IMR-90 (cell line): ENCODE measurements at regions not wholly inside any gene's neighbourhood (a gene's known extent, or its start where the extent isn't known, plus 50 kb on each side); places are given as distances from the start of the nearest gene placed in this dataset.

Source experiments
- ATAC-seq: fragments of 200-7000 bp; cut with Tn5 transposase; 2 replicates; pipeline ENCODE4 v1.9.1; 2020; ENCODE audit warnings: low read depth, mild to moderate bottlenecking, moderate library complexity
- BruUV-seq: library from RNA; stranded (reverse); fragments of 400-500 nt; replicated peaks from 2 replicates; lab custom pipeline; 2021; lab: Mats Ljungman, UMichigan
- CTCF ChIA-PET: fragments of 300-600 bp; formaldehyde crosslinking; extraction: SDS; loops from one replicate; lab custom pipeline; 2021; ENCODE audit warnings: antibody characterized with exemption; lab: Yijun Ruan, JAX
- POLR2A ChIA-PET: fragments of 300-600 bp; sonication (Branson Sonifier 250); formaldehyde crosslinking; loops from one replicate; lab custom pipeline; 2022; ENCODE audit warnings: antibody characterized with exemption; ENCODE audit not compliant: unreplicated experiment; lab: Charles Lee
- DNase-seq: peaks from one replicate; pipeline ENCODE4 v3.0.0; 2013
- H2AFZ ChIP-seq: replicated peaks from 2 replicates; pipeline ENCODE3; 2013; ENCODE audit warnings: low read length, mild to moderate bottlenecking; ENCODE audit not compliant: poor library complexity
- H2AK5ac ChIP-seq: 2 replicates; pipeline ENCODE4 v1.6.1; 2013; ENCODE audit warnings: low read depth, low read length, inconsistent platforms
- H2AK9ac ChIP-seq: replicated peaks from 2 replicates; pipeline ENCODE3; 2013; ENCODE audit warnings: mild to moderate bottlenecking, low read depth, low read length, moderate library complexity; ENCODE audit not compliant: poor library complexity
- H2BK120ac ChIP-seq: 2 replicates; pipeline ENCODE4 v1.6.1; 2013; ENCODE audit warnings: low read depth, low read length, inconsistent platforms
- H2BK15ac ChIP-seq: 3 replicates; pipeline ENCODE4 v1.6.1; 2013; ENCODE audit warnings: low read depth, low read length, inconsistent platforms
- H2BK20ac ChIP-seq: 2 replicates; pipeline ENCODE4 v1.6.1; 2013; ENCODE audit warnings: low read depth, mild to moderate bottlenecking, inconsistent platforms, low read length, moderate library complexity
- H2BK5ac ChIP-seq: 2 replicates; pipeline ENCODE4 v1.6.1; 2013; ENCODE audit warnings: mild to moderate bottlenecking, low read depth, low read length, inconsistent platforms; ENCODE audit not compliant: poor library complexity, severe bottlenecking
- H3K14ac ChIP-seq: replicated peaks from 2 replicates; pipeline ENCODE4 v1.6.1; 2013; ENCODE audit warnings: low read depth, low read length, inconsistent platforms
- H3K18ac ChIP-seq: 2 replicates; pipeline ENCODE4 v1.6.1; 2013; ENCODE audit warnings: low read depth, low read length, control low read depth
- H3K23ac ChIP-seq: 2 replicates; pipeline ENCODE4 v1.6.1; 2013; ENCODE audit warnings: low read depth, low read length, inconsistent platforms
- H3K27ac ChIP-seq: 2 replicates; pipeline ENCODE4 v1.5.1; 2013; ENCODE audit warnings: mild to moderate bottlenecking, control low read depth, low read length; ENCODE audit not compliant: insufficient read depth
- H3K27me3 ChIP-seq: 2 replicates; pipeline ENCODE4 v1.6.1; 2013; ENCODE audit warnings: low read length; ENCODE audit not compliant: control insufficient read depth, insufficient read depth
- H3K36me3 ChIP-seq: 2 replicates; pipeline ENCODE4 v1.6.1; 2013; ENCODE audit warnings: low read length, mixed read lengths; ENCODE audit not compliant: control insufficient read depth, insufficient read depth
- H3K4ac ChIP-seq: 2 replicates; pipeline ENCODE4 v1.6.1; 2013; ENCODE audit warnings: low read depth, low read length, inconsistent platforms
- H3K4me1 ChIP-seq: 2 replicates; pipeline ENCODE4 v1.6.1; 2013; ENCODE audit warnings: low read length, mixed read lengths; ENCODE audit not compliant: control insufficient read depth, insufficient read depth
- H3K4me2 ChIP-seq: 2 replicates; pipeline ENCODE4 v1.6.1; 2013; ENCODE audit warnings: low read depth, mild to moderate bottlenecking, control low read depth, low read length, moderate library complexity
- H3K4me3 ChIP-seq: 2 replicates; pipeline ENCODE4 v1.5.1; 2013; ENCODE audit warnings: low read depth, mild to moderate bottlenecking, control low read depth, low read length, moderate library complexity; ENCODE audit not compliant: insufficient read depth
- H3K56ac ChIP-seq: 2 replicates; pipeline ENCODE4 v1.6.1; 2013; ENCODE audit warnings: low read length, inconsistent platforms; ENCODE audit not compliant: insufficient read depth; ENCODE audit errors: extremely low read depth
- H3K79me1 ChIP-seq, 2 experiments: 2 replicates each; pipeline ENCODE4 v1.6.1; 2013; ENCODE audit warnings: low read length in 2 of 2, inconsistent platforms in 1 of 2, low read depth in 1 of 2
- H3K9ac ChIP-seq: 2 replicates; pipeline ENCODE4 v1.6.1; 2013; ENCODE audit warnings: low read depth, low read length, control low read depth
- H3K9me1 ChIP-seq: 2 replicates; pipeline ENCODE4 v1.6.1; 2013; ENCODE audit warnings: low read length, inconsistent platforms; ENCODE audit not compliant: insufficient read depth
- H3K9me3 ChIP-seq: 2 replicates; pipeline ENCODE4 v1.6.1; 2013; ENCODE audit warnings: low read length; ENCODE audit not compliant: control insufficient read depth, insufficient read depth
- H4K20me1 ChIP-seq: 2 replicates; pipeline ENCODE4 v1.6.1; 2013; ENCODE audit warnings: low read length, inconsistent platforms; ENCODE audit not compliant: insufficient read depth
- H4K5ac ChIP-seq: 2 replicates; pipeline ENCODE4 v1.6.1; 2013; ENCODE audit warnings: mild to moderate bottlenecking, low read depth, low read length, control low read depth
- H4K8ac ChIP-seq, 2 experiments: 2 replicates each; pipeline ENCODE4 v1.6.1; 2013; ENCODE audit warnings: low read depth in 2 of 2, low read length in 2 of 2, control low read depth in 1 of 2, inconsistent platforms in 1 of 2
- H4K91ac ChIP-seq: 2 replicates; pipeline ENCODE4 v1.6.1; 2013; ENCODE audit warnings: low read depth, low read length, inconsistent platforms; ENCODE audit not compliant: insufficient read depth
- CEBPB ChIP-seq: IDR thresholded peaks from 2 replicates; pipeline ENCODE4 v1.6.1; 2012; ENCODE audit warnings: low read depth, low read length, improper control_type of control experiment
- CHD1 ChIP-seq: IDR thresholded peaks from 2 replicates; pipeline ENCODE4 v1.6.1; 2012; ENCODE audit warnings: low read depth, low read length, improper control_type of control experiment
- FOS ChIP-seq: fragments of 150-350 bp; IDR thresholded peaks from 2 replicates; pipeline ENCODE4 v1.6.1; 2016; ENCODE audit warnings: low read depth, low read length
- MAFK ChIP-seq: IDR thresholded peaks from 2 replicates; pipeline ENCODE4 v1.6.1; 2012; ENCODE audit warnings: low read depth, low read length, improper control_type of control experiment
- MAZ ChIP-seq: IDR thresholded peaks from 2 replicates; pipeline ENCODE4 v1.6.1; 2012; ENCODE audit warnings: low read depth, mild to moderate bottlenecking, low read length, improper control_type of control experiment, moderate library complexity, borderline replicate concordance
- MXI1 ChIP-seq: IDR thresholded peaks from 2 replicates; pipeline ENCODE4 v1.6.1; 2012; ENCODE audit warnings: low read depth, mild to moderate bottlenecking, low read length, moderate library complexity, borderline replicate concordance
- NFE2L2 ChIP-seq: fragments of 150-350 bp; IDR thresholded peaks from 2 replicates; pipeline ENCODE4 v1.6.1; 2016; ENCODE audit warnings: low read depth, mild to moderate bottlenecking, low read length
- POLR2A ChIP-seq: IDR thresholded peaks from 2 replicates; pipeline ENCODE4 v1.6.1; 2012; ENCODE audit warnings: mild to moderate bottlenecking, low read depth, low read length
- RAD21 ChIP-seq: IDR thresholded peaks from 2 replicates; pipeline ENCODE4 v1.6.1; 2012; ENCODE audit warnings: low read length, improper control_type of control experiment
- RCOR1 ChIP-seq: IDR thresholded peaks from 2 replicates; pipeline ENCODE4 v1.6.1; 2012; ENCODE audit warnings: mild to moderate bottlenecking, low read length, improper control_type of control experiment; ENCODE audit not compliant: insufficient replicate concordance
- SMC3 ChIP-seq: fragments of 150-350 bp; IDR thresholded peaks from 2 replicates; pipeline ENCODE4 v1.6.1; 2016; ENCODE audit warnings: low read depth, mild to moderate bottlenecking, antibody characterized with exemption, low read length, moderate library complexity
- WGBS, 2 experiments: methylation state at CpG; one replicate each; pipeline versions ENCODE4 v1.1.5 to v1.1.7; 2013; ENCODE audit warnings: missing lambda C conversion rate in 2 of 2; ENCODE audit not compliant: insufficient read length in 1 of 2; ENCODE audit errors: extremely low coverage in 2 of 2; 5-methylcytosine and 5-hydroxymethylcytosine counted together
- dilution Hi-C: fragments of 300-500 bp; cut with HindIII; formaldehyde crosslinking; loops from one replicate; pipeline ENCODE4 v1.14.3; 2018; ENCODE audit warnings: low sequenced_read_pairs; ENCODE audit not compliant: unreplicated experiment
- in situ Hi-C: fragments of 300-500 bp; cut with MboI; formaldehyde crosslinking; loops from 3 replicates; pipeline ENCODE4 v1.14.3; 2019; ENCODE audit warnings: low sequenced_read_pairs, inconsistent platforms, mixed read lengths
- intact Hi-C: fragments of 100-400 bp; cut with micrococcal nuclease; formaldehyde crosslinking; loops from 2 replicates; pipeline ENCODE4 v1.10.0; 2022
- TF ChIP-seq, protein P1 (sequence below): conservative IDR thresholded peaks from 2 replicates; pipeline ENCODE4 v1.5.1; 2012; ENCODE audit warnings: mild to moderate bottlenecking, low read depth, low read length, improper control_type of control experiment
- TF ChIP-seq, protein P2 (sequence below): fragments of 150-350 bp; IDR thresholded peaks from 2 replicates; pipeline ENCODE4 v1.6.1; 2016; ENCODE audit warnings: low read depth, mild to moderate bottlenecking, low read length, moderate library complexity, borderline replicate concordance
- TF ChIP-seq, protein P3 (sequence below): fragments of 150-350 bp; IDR thresholded peaks from 2 replicates; pipeline ENCODE4 v1.6.1; 2017; ENCODE audit warnings: mild to moderate bottlenecking, antibody characterized with exemption, low read length, low read depth

DNA sequence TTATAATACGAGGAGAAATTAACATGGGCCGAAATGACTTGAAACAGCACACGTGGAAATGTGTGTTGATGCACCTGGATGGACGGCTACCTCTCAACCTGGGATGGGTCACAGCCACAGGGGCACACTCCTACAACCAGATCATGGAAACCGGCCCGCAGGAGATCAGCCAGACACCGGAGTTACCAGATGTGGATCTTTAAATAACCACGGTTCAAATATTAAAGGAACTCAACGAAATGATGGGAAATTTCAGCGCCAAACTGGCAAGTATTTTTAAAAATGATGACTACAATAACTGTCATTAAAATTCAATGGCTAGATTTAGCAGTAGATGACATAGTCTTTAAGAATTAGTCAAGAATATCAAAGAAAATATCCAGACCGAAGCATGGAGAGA is 166.9 kb upstream of the GPR12 start:
- POLR2A ChIA-PET: no interaction called here
- Histone ChIP-seq H4K91ac (no peak overlapping the region), H3K27ac (no peak overlapping the region), H4K8ac (no peak overlapping the region), H4K5ac (no peak overlapping the region), H3K9me3 (no peaks in the 10 kb centered on the region), H3K23ac (no peak overlapping the region), H3K4me2 (no peak overlapping the region), H2BK5ac (no peak overlapping the region), H3K79me1 (no peaks in the 10 kb centered on the region), H2BK120ac (no peak overlapping the region), H2AFZ (no peak overlapping the region), H3K14ac (no peak overlapping the region), H3K4ac (no peak overlapping the region), H2BK15ac (no peak overlapping the region), H2BK20ac (no peak overlapping the region), H2AK9ac (no peak overlapping the region), H3K9me1 (no peaks in the 10 kb centered on the region), H3K9ac (no peak overlapping the region), H3K56ac (no peak overlapping the region), H3K18ac (no peak overlapping the region), H3K4me3 (no peak overlapping the region), H3K36me3 (no peaks in the 10 kb centered on the region), H4K20me1 (no peaks in the 10 kb centered on the region), H2AK5ac (no peak overlapping the region), H3K4me1 (no peaks in the 10 kb centered on the region), H3K27me3 (peaks cover 30% of the 10 kb centered on the region)
- BruUV-seq: no TSS peak
- ATAC-seq (no peak), DNase-seq (no peak)
- in situ Hi-C loops (loop anchor here (25.0 kb wide), 1 partner anchor 910 kb away; no protein-coding TSS in a partner anchor), intact Hi-C loops (no loop called here), dilution Hi-C loops (no loop called here)
- TF ChIP-seq MAZ (no peak), FOS (no peak), MAFK (no peak), RCOR1 (no peak), SMC3 (no peak), CEBPB (no peak), MXI1 (no peak), NFE2L2 (no peak), POLR2A (no peak), RAD21 (no peak), CHD1 (no peak)
- TF ChIP-seq, protein P1, sequence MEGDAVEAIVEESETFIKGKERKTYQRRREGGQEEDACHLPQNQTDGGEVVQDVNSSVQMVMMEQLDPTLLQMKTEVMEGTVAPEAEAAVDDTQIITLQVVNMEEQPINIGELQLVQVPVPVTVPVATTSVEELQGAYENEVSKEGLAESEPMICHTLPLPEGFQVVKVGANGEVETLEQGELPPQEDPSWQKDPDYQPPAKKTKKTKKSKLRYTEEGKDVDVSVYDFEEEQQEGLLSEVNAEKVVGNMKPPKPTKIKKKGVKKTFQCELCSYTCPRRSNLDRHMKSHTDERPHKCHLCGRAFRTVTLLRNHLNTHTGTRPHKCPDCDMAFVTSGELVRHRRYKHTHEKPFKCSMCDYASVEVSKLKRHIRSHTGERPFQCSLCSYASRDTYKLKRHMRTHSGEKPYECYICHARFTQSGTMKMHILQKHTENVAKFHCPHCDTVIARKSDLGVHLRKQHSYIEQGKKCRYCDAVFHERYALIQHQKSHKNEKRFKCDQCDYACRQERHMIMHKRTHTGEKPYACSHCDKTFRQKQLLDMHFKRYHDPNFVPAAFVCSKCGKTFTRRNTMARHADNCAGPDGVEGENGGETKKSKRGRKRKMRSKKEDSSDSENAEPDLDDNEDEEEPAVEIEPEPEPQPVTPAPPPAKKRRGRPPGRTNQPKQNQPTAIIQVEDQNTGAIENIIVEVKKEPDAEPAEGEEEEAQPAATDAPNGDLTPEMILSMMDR: no peak
- TF ChIP-seq, protein P2, sequence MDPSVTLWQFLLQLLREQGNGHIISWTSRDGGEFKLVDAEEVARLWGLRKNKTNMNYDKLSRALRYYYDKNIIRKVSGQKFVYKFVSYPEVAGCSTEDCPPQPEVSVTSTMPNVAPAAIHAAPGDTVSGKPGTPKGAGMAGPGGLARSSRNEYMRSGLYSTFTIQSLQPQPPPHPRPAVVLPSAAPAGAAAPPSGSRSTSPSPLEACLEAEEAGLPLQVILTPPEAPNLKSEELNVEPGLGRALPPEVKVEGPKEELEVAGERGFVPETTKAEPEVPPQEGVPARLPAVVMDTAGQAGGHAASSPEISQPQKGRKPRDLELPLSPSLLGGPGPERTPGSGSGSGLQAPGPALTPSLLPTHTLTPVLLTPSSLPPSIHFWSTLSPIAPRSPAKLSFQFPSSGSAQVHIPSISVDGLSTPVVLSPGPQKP: no peak
- TF ChIP-seq, protein P3, sequence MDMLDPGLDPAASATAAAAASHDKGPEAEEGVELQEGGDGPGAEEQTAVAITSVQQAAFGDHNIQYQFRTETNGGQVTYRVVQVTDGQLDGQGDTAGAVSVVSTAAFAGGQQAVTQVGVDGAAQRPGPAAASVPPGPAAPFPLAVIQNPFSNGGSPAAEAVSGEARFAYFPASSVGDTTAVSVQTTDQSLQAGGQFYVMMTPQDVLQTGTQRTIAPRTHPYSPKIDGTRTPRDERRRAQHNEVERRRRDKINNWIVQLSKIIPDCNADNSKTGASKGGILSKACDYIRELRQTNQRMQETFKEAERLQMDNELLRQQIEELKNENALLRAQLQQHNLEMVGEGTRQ: no peak
- CTCF ChIA-PET: no interaction called here
- WGBS, 2 experiments: 89% methylated on average over 3 of the region's 11 CpGs; no CpG with 5 or more reads in 1 of the 2 experiments
